IMR-90 (cell line): ENCODE measurements at regions not wholly inside any gene's neighbourhood (a gene's known extent, or its start where the extent isn't known, plus 50 kb on each side); places are given as distances from the start of the nearest gene placed in this dataset.

Experiments
- ATAC-seq: fragments of 200-7000 bp; cut with Tn5 transposase; 2 replicates; pipeline ENCODE4 v1.9.1; 2020; ENCODE audit warnings: low read depth, mild to moderate bottlenecking, moderate library complexity
- BruUV-seq: library from RNA; stranded (reverse); fragments of 400-500 nt; replicated peaks from 2 replicates; lab custom pipeline; 2021; lab: Mats Ljungman, UMichigan
- CTCF ChIA-PET: fragments of 300-600 bp; formaldehyde crosslinking; extraction: SDS; loops from one replicate; lab custom pipeline; 2021; ENCODE audit warnings: antibody characterized with exemption; lab: Yijun Ruan, JAX
- POLR2A ChIA-PET: fragments of 300-600 bp; sonication (Branson Sonifier 250); formaldehyde crosslinking; loops from one replicate; lab custom pipeline; 2022; ENCODE audit warnings: antibody characterized with exemption; ENCODE audit not compliant: unreplicated experiment; lab: Charles Lee
- DNase-seq: peaks from one replicate; pipeline ENCODE4 v3.0.0; 2013
- H2AFZ ChIP-seq: replicated peaks from 2 replicates; pipeline ENCODE3; 2013; ENCODE audit warnings: low read length, mild to moderate bottlenecking; ENCODE audit not compliant: poor library complexity
- H2AK5ac ChIP-seq: 2 replicates; pipeline ENCODE4 v1.6.1; 2013; ENCODE audit warnings: low read depth, low read length, inconsistent platforms
- H2AK9ac ChIP-seq: replicated peaks from 2 replicates; pipeline ENCODE3; 2013; ENCODE audit warnings: mild to moderate bottlenecking, low read depth, low read length, moderate library complexity; ENCODE audit not compliant: poor library complexity
- H2BK120ac ChIP-seq: 2 replicates; pipeline ENCODE4 v1.6.1; 2013; ENCODE audit warnings: low read depth, low read length, inconsistent platforms
- H2BK15ac ChIP-seq: 3 replicates; pipeline ENCODE4 v1.6.1; 2013; ENCODE audit warnings: low read depth, low read length, inconsistent platforms
- H2BK20ac ChIP-seq: 2 replicates; pipeline ENCODE4 v1.6.1; 2013; ENCODE audit warnings: low read depth, mild to moderate bottlenecking, inconsistent platforms, low read length, moderate library complexity
- H2BK5ac ChIP-seq: 2 replicates; pipeline ENCODE4 v1.6.1; 2013; ENCODE audit warnings: mild to moderate bottlenecking, low read depth, low read length, inconsistent platforms; ENCODE audit not compliant: poor library complexity, severe bottlenecking
- H3K14ac ChIP-seq: replicated peaks from 2 replicates; pipeline ENCODE4 v1.6.1; 2013; ENCODE audit warnings: low read depth, low read length, inconsistent platforms
- H3K18ac ChIP-seq: 2 replicates; pipeline ENCODE4 v1.6.1; 2013; ENCODE audit warnings: low read depth, low read length, control low read depth
- H3K23ac ChIP-seq: 2 replicates; pipeline ENCODE4 v1.6.1; 2013; ENCODE audit warnings: low read depth, low read length, inconsistent platforms
- H3K27ac ChIP-seq: 2 replicates; pipeline ENCODE4 v1.5.1; 2013; ENCODE audit warnings: mild to moderate bottlenecking, control low read depth, low read length; ENCODE audit not compliant: insufficient read depth
- H3K27me3 ChIP-seq: 2 replicates; pipeline ENCODE4 v1.6.1; 2013; ENCODE audit warnings: low read length; ENCODE audit not compliant: control insufficient read depth, insufficient read depth
- H3K36me3 ChIP-seq: 2 replicates; pipeline ENCODE4 v1.6.1; 2013; ENCODE audit warnings: low read length, mixed read lengths; ENCODE audit not compliant: control insufficient read depth, insufficient read depth
- H3K4ac ChIP-seq: 2 replicates; pipeline ENCODE4 v1.6.1; 2013; ENCODE audit warnings: low read depth, low read length, inconsistent platforms
- H3K4me1 ChIP-seq: 2 replicates; pipeline ENCODE4 v1.6.1; 2013; ENCODE audit warnings: low read length, mixed read lengths; ENCODE audit not compliant: control insufficient read depth, insufficient read depth
- H3K4me2 ChIP-seq: 2 replicates; pipeline ENCODE4 v1.6.1; 2013; ENCODE audit warnings: low read depth, mild to moderate bottlenecking, control low read depth, low read length, moderate library complexity
- H3K4me3 ChIP-seq: 2 replicates; pipeline ENCODE4 v1.5.1; 2013; ENCODE audit warnings: low read depth, mild to moderate bottlenecking, control low read depth, low read length, moderate library complexity; ENCODE audit not compliant: insufficient read depth
- H3K56ac ChIP-seq: 2 replicates; pipeline ENCODE4 v1.6.1; 2013; ENCODE audit warnings: low read length, inconsistent platforms; ENCODE audit not compliant: insufficient read depth; ENCODE audit errors: extremely low read depth
- H3K79me1 ChIP-seq, 2 experiments: 2 replicates each; pipeline ENCODE4 v1.6.1; 2013; ENCODE audit warnings: low read length in 2 of 2, inconsistent platforms in 1 of 2, low read depth in 1 of 2
- H3K9ac ChIP-seq: 2 replicates; pipeline ENCODE4 v1.6.1; 2013; ENCODE audit warnings: low read depth, low read length, control low read depth
- H3K9me1 ChIP-seq: 2 replicates; pipeline ENCODE4 v1.6.1; 2013; ENCODE audit warnings: low read length, inconsistent platforms; ENCODE audit not compliant: insufficient read depth
- H3K9me3 ChIP-seq: 2 replicates; pipeline ENCODE4 v1.6.1; 2013; ENCODE audit warnings: low read length; ENCODE audit not compliant: control insufficient read depth, insufficient read depth
- H4K20me1 ChIP-seq: 2 replicates; pipeline ENCODE4 v1.6.1; 2013; ENCODE audit warnings: low read length, inconsistent platforms; ENCODE audit not compliant: insufficient read depth
- H4K5ac ChIP-seq: 2 replicates; pipeline ENCODE4 v1.6.1; 2013; ENCODE audit warnings: mild to moderate bottlenecking, low read depth, low read length, control low read depth
- H4K8ac ChIP-seq, 2 experiments: 2 replicates each; pipeline ENCODE4 v1.6.1; 2013; ENCODE audit warnings: low read depth in 2 of 2, low read length in 2 of 2, control low read depth in 1 of 2, inconsistent platforms in 1 of 2
- H4K91ac ChIP-seq: 2 replicates; pipeline ENCODE4 v1.6.1; 2013; ENCODE audit warnings: low read depth, low read length, inconsistent platforms; ENCODE audit not compliant: insufficient read depth
- CHD1 ChIP-seq: IDR thresholded peaks from 2 replicates; pipeline ENCODE4 v1.6.1; 2012; ENCODE audit warnings: low read depth, low read length, improper control_type of control experiment
- CTCF ChIP-seq: conservative IDR thresholded peaks from 2 replicates; pipeline ENCODE4 v1.5.1; 2012; ENCODE audit warnings: mild to moderate bottlenecking, low read depth, low read length, improper control_type of control experiment
- MAFK ChIP-seq: IDR thresholded peaks from 2 replicates; pipeline ENCODE4 v1.6.1; 2012; ENCODE audit warnings: low read depth, low read length, improper control_type of control experiment
- MXI1 ChIP-seq: IDR thresholded peaks from 2 replicates; pipeline ENCODE4 v1.6.1; 2012; ENCODE audit warnings: low read depth, mild to moderate bottlenecking, low read length, moderate library complexity, borderline replicate concordance
- NFE2L2 ChIP-seq: fragments of 150-350 bp; IDR thresholded peaks from 2 replicates; pipeline ENCODE4 v1.6.1; 2016; ENCODE audit warnings: low read depth, mild to moderate bottlenecking, low read length
- POLR2A ChIP-seq: IDR thresholded peaks from 2 replicates; pipeline ENCODE4 v1.6.1; 2012; ENCODE audit warnings: mild to moderate bottlenecking, low read depth, low read length
- RAD21 ChIP-seq: IDR thresholded peaks from 2 replicates; pipeline ENCODE4 v1.6.1; 2012; ENCODE audit warnings: low read length, improper control_type of control experiment
- RCOR1 ChIP-seq: IDR thresholded peaks from 2 replicates; pipeline ENCODE4 v1.6.1; 2012; ENCODE audit warnings: mild to moderate bottlenecking, low read length, improper control_type of control experiment; ENCODE audit not compliant: insufficient replicate concordance
- RFX5 ChIP-seq: IDR thresholded peaks from 2 replicates; pipeline ENCODE4 v1.8.0; 2012; ENCODE audit warnings: low read depth, mild to moderate bottlenecking, low read length, moderate library complexity
- SMC3 ChIP-seq: fragments of 150-350 bp; IDR thresholded peaks from 2 replicates; pipeline ENCODE4 v1.6.1; 2016; ENCODE audit warnings: low read depth, mild to moderate bottlenecking, antibody characterized with exemption, low read length, moderate library complexity
- WGBS, 2 experiments: methylation state at CpG; one replicate each; pipeline versions ENCODE4 v1.1.5 to v1.1.7; 2013; ENCODE audit warnings: missing lambda C conversion rate in 2 of 2; ENCODE audit not compliant: insufficient read length in 1 of 2; ENCODE audit errors: extremely low coverage in 2 of 2; 5-methylcytosine and 5-hydroxymethylcytosine counted together
- dilution Hi-C: fragments of 300-500 bp; cut with HindIII; formaldehyde crosslinking; loops from one replicate; pipeline ENCODE4 v1.14.3; 2018; ENCODE audit warnings: low sequenced_read_pairs; ENCODE audit not compliant: unreplicated experiment
- in situ Hi-C: fragments of 300-500 bp; cut with MboI; formaldehyde crosslinking; loops from 3 replicates; pipeline ENCODE4 v1.14.3; 2019; ENCODE audit warnings: low sequenced_read_pairs, inconsistent platforms, mixed read lengths
- intact Hi-C: fragments of 100-400 bp; cut with micrococcal nuclease; formaldehyde crosslinking; loops from 2 replicates; pipeline ENCODE4 v1.10.0; 2022

GRCh38 chr12:61369241-61369910, 890.8 kb upstream of the USP15 start:
- dilution Hi-C loops, result no loop called here
- no peak overlapping the region for H4K91ac ChIP-seq
- H3K4me1 ChIP-seq, result no peaks in the 10 kb centered on the region
- TF ChIP-seq CTCF (no peak), RFX5 (no peak), RCOR1 (no peak), MAFK (no peak), MXI1 (no peak), NFE2L2 (no peak), RAD21 (no peak), CHD1 (no peak), POLR2A (no peak), SMC3 (no peak)
- H4K5ac ChIP-seq, result no peak overlapping the region
- ATAC-seq (no peak), DNase-seq (no peak)
- H2BK15ac ChIP-seq, result no peak overlapping the region
- no peak overlapping the region for H3K23ac ChIP-seq
- H3K9me3 ChIP-seq, result peaks cover 5% of the 10 kb centered on the region
- H2AFZ ChIP-seq, result no peak overlapping the region
- no peaks in the 10 kb centered on the region for H3K27me3 ChIP-seq
- H2AK9ac ChIP-seq, result no peak overlapping the region
- no CpG with 5 or more reads among the region's 4 CpGs for WGBS, 2 experiments
- H2BK120ac ChIP-seq, result no peak overlapping the region
- no peaks in the 10 kb centered on the region for H3K36me3 ChIP-seq
- no peak overlapping the region for H3K9ac ChIP-seq
- CTCF ChIA-PET, result no interaction called here
- no peak overlapping the region for H3K18ac ChIP-seq
- no peak overlapping the region for H3K14ac ChIP-seq
- BruUV-seq, result no TSS peak
- no peaks in the 10 kb centered on the region for H3K9me1 ChIP-seq
- H3K4ac ChIP-seq, result no peak overlapping the region
- no peak overlapping the region for H2BK20ac ChIP-seq
- no peak overlapping the region for H4K8ac ChIP-seq
- H2BK5ac ChIP-seq, result no peak overlapping the region
- no peak overlapping the region for H3K27ac ChIP-seq
- H3K56ac ChIP-seq, result no peak overlapping the region
- no peak overlapping the region for H3K4me3 ChIP-seq
- no peak overlapping the region for H2AK5ac ChIP-seq
- H4K20me1 ChIP-seq, result no peaks in the 10 kb centered on the region
- no peak overlapping the region for H3K4me2 ChIP-seq
- no peaks in the 10 kb centered on the region for H3K79me1 ChIP-seq
- intact Hi-C loops, result no loop called here
- in situ Hi-C loops, result no loop called here
- POLR2A ChIA-PET, result no interaction called here
